ENCODE measurements at regions not wholly inside any gene's neighbourhood (a gene's known extent, or its start where the extent isn't known, plus 50 kb on each side); places are given as distances from the start of the nearest gene placed in this dataset.

DNA sequence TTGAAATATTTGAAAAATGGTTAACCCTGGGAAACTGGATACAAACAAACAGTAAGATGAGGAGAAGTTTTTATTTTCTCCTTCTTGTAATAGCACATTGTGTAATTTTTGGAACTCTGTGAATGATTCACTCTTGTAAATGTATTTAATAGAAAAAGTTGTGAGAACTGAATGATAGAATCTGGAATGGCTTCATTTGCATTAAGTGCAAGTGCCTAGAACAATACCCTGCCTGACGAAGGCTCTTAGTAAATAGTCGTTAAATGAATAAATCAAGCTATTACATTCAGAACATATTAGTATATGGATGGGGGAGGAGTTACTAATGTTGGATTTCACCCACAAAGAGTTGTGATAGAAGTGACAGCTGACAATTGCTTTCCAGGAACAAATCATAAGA, 442.5 kb downstream of the EFNA5 start:
- no peak for TF ChIP-seq POLR2A (IDR thresholded peaks at IDR 0.05)
- TF ChIP-seq, protein P1, sequence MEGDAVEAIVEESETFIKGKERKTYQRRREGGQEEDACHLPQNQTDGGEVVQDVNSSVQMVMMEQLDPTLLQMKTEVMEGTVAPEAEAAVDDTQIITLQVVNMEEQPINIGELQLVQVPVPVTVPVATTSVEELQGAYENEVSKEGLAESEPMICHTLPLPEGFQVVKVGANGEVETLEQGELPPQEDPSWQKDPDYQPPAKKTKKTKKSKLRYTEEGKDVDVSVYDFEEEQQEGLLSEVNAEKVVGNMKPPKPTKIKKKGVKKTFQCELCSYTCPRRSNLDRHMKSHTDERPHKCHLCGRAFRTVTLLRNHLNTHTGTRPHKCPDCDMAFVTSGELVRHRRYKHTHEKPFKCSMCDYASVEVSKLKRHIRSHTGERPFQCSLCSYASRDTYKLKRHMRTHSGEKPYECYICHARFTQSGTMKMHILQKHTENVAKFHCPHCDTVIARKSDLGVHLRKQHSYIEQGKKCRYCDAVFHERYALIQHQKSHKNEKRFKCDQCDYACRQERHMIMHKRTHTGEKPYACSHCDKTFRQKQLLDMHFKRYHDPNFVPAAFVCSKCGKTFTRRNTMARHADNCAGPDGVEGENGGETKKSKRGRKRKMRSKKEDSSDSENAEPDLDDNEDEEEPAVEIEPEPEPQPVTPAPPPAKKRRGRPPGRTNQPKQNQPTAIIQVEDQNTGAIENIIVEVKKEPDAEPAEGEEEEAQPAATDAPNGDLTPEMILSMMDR (IDR thresholded peaks at IDR 0.05): no peak
- no peak for TF ChIP-seq POLR2AphosphoS5 (IDR thresholded peaks at IDR 0.05)
- TF ChIP-seq EP300 (IDR thresholded peaks at IDR 0.05): no peak

Measured in stomach (tissue), 4 donors.